GM12878 (cell line): ENCODE measurements at regions not wholly inside any gene's neighbourhood (a gene's known extent, or its start where the extent isn't known, plus 50 kb on each side); places are given as distances from the start of the nearest gene placed in this dataset.
A peak's percentile ranks its signal among the peaks of the same experiment; 100 is the strongest.

Experiments
- ATAC-seq: fragments of 200-7000 bp; cut with Tn5 transposase; 3 replicates; pipeline ENCODE4 v1.9.1; 2020; ENCODE audit warnings: mild to moderate bottlenecking, moderate library complexity
- BruUV-seq: library from RNA; stranded (reverse); fragments of 400-500 nt; replicated peaks from 2 replicates; lab custom pipeline; 2021; lab: Mats Ljungman, UMichigan
- CTCF ChIA-PET: fragments of 300-600 bp; sonication (Branson Sonifier 250); formaldehyde crosslinking; extraction: SDS; loops from one replicate; lab custom pipeline; 2021; ENCODE audit warnings: inconsistent platforms; lab: Yijun Ruan, JAX
- POLR2A ChIA-PET: fragments of 350-600 bp; formaldehyde crosslinking; extraction: SDS; loops from one replicate; lab custom pipeline; 2021; ENCODE audit warnings: inconsistent platforms; lab: Charles Lee
- RAD21 ChIA-PET: fragments of 300-600 bp; sonication (Branson Sonifier 250); formaldehyde crosslinking; loops from one replicate; lab custom pipeline; 2023; ENCODE audit warnings: antibody characterized with exemption; ENCODE audit not compliant: unreplicated experiment; lab: Charles Lee
- SMC1A ChIA-PET: fragments of 300-600 bp; sonication (Branson Sonifier 250); formaldehyde crosslinking; loops from one replicate; lab custom pipeline; 2023; ENCODE audit not compliant: unreplicated experiment, uncharacterized antibody; lab: Charles Lee
- DNase-seq: peaks from one replicate; pipeline ENCODE4 v3.0.0-alpha.2; 2011; ENCODE audit warnings: low read depth, low spot score
- FAIRE-seq: peaks from 3 replicates; lab custom pipeline; 2011; peaks lifted over from hg19 to GRCh38; lab: Jason Lieb, UNC
- H2AFZ ChIP-seq: 2 replicates; pipeline ENCODE4 v1.6.0; 2011; ENCODE audit warnings: low read depth, low read length, control low read depth; ENCODE audit not compliant: control insufficient read depth
- H3K27ac ChIP-seq: 2 replicates; pipeline ENCODE4 v1.5.1; 2011; ENCODE audit warnings: control low read depth; ENCODE audit not compliant: control insufficient read depth, insufficient read depth
- H3K27me3 ChIP-seq, 2 experiments: replicated peaks in 1 of 2; 2 replicates each; pipeline versions ENCODE4 v1.6.0 to v1.6.1; 2011; ENCODE audit warnings: low read length in 1 of 2; ENCODE audit not compliant: control insufficient read depth in 2 of 2, insufficient read depth in 2 of 2
- H3K36me3 ChIP-seq, 2 experiments: 2 replicates each; pipeline ENCODE4 v1.5.1; 2011; ENCODE audit warnings: low read length in 1 of 2; ENCODE audit not compliant: control insufficient read depth in 2 of 2, insufficient read depth in 2 of 2
- H3K4me1 ChIP-seq: 2 replicates; pipeline ENCODE4 v1.6.1; 2011; ENCODE audit warnings: mild to moderate bottlenecking, low read length, moderate library complexity, mixed read lengths; ENCODE audit not compliant: control insufficient read depth, insufficient read depth
- H3K4me2 ChIP-seq: 2 replicates; pipeline ENCODE4 v1.6.0; 2011; ENCODE audit warnings: control low read depth; ENCODE audit not compliant: control insufficient read depth, insufficient read depth
- H3K4me3 ChIP-seq: fragments of 200-600 bp; sonication (generic); 2 replicates; pipeline ENCODE4 v1.5.1; 2016
- H3K79me2 ChIP-seq: 2 replicates; pipeline ENCODE4 v1.6.0; 2011; ENCODE audit warnings: low read length; ENCODE audit not compliant: control insufficient read depth, insufficient read depth
- H3K9ac ChIP-seq: 2 replicates; pipeline ENCODE4 v1.8.0; 2011; ENCODE audit warnings: low read length, control low read depth, mixed read lengths; ENCODE audit not compliant: control insufficient read depth, insufficient read depth
- H3K9me3 ChIP-seq: replicated peaks from 3 replicates; pipeline ENCODE4 v1.5.1; 2011; ENCODE audit warnings: mild to moderate bottlenecking, low read length; ENCODE audit not compliant: control insufficient read depth, insufficient read depth
- H4K20me1 ChIP-seq: 2 replicates; pipeline ENCODE4 v1.6.0; 2011; ENCODE audit not compliant: control insufficient read depth, insufficient read depth
- CHD1 ChIP-seq: IDR thresholded peaks from 2 replicates; pipeline ENCODE4 v1.6.1; 2012; ENCODE audit warnings: low read depth, low read length, improper control_type of control experiment
- CREB1 ChIP-seq: IDR thresholded peaks from 2 replicates; pipeline ENCODE4 v1.6.1; 2012; ENCODE audit warnings: low read depth, mild to moderate bottlenecking, inconsistent platforms
- DPF2 ChIP-seq: fragments of 450-650 bp; IDR thresholded peaks from 2 replicates; pipeline ENCODE4 v1.6.1; 2017; ENCODE audit warnings: mild to moderate bottlenecking
- ESRRA ChIP-seq: IDR thresholded peaks from 2 replicates; pipeline ENCODE4 v1.6.1; 2012; ENCODE audit warnings: mild to moderate bottlenecking, low read length, improper control_type of control experiment
- HDAC2 ChIP-seq: fragments of 200-600 bp; sonication (generic); IDR thresholded peaks from 2 replicates; pipeline ENCODE4 v1.6.1; 2017
- MTA2 ChIP-seq: fragments of 450-650 bp; IDR thresholded peaks from 2 replicates; pipeline ENCODE4 v1.6.1; 2016; ENCODE audit warnings: low read depth, mild to moderate bottlenecking, moderate library complexity
- NBN ChIP-seq: fragments of 450-650 bp; IDR thresholded peaks from 2 replicates; pipeline ENCODE4 v1.6.1; 2016
- NFYA ChIP-seq: IDR thresholded peaks from 2 replicates; pipeline ENCODE4 v1.6.1; 2011; ENCODE audit warnings: low read depth, mild to moderate bottlenecking, low read length, improper control_type of control experiment, borderline replicate concordance
- POLR2AphosphoS5 ChIP-seq: IDR thresholded peaks from 2 replicates; pipeline ENCODE4 v1.6.1; 2011; ENCODE audit warnings: mild to moderate bottlenecking, low read length, inconsistent platforms
- SMARCA5 ChIP-seq: fragments of 450-650 bp; IDR thresholded peaks from 2 replicates; pipeline ENCODE4 v1.6.1; 2017; ENCODE audit warnings: mild to moderate bottlenecking
- TCF3 ChIP-seq: IDR thresholded peaks from 2 replicates; pipeline ENCODE4 v1.6.1; 2012; ENCODE audit warnings: low read depth, mild to moderate bottlenecking, low read length, borderline replicate concordance; ENCODE audit not compliant: insufficient read depth
- ZBTB40 ChIP-seq: fragments of 450-650 bp; IDR thresholded peaks from 2 replicates; pipeline ENCODE4 v1.6.1; 2016; ENCODE audit warnings: mild to moderate bottlenecking, moderate library complexity, borderline replicate concordance
- ZNF207 ChIP-seq: fragments of 450-650 bp; IDR thresholded peaks from 2 replicates; pipeline ENCODE4 v1.6.1; 2014; ENCODE audit warnings: antibody characterized with exemption, mild to moderate bottlenecking, borderline replicate concordance
- WGBS: methylation state at CpG from one replicate; pipeline ENCODE4 v1.1.6; 2016; ENCODE audit warnings: low lambda C conversion rate; ENCODE audit not compliant: insufficient replicate concordance, insufficient coverage; ENCODE audit errors: missing lambda C conversion rate; 5-methylcytosine and 5-hydroxymethylcytosine counted together
- in situ Hi-C: fragments of 300-500 bp; cut with MboI; formaldehyde crosslinking; loops from 9 replicates; pipeline ENCODE4 v1.14.3; 2018; ENCODE audit warnings: mixed read lengths
- intact Hi-C: fragments of 100-400 bp; cut with micrococcal nuclease; formaldehyde crosslinking; loops from one replicate; pipeline ENCODE4 v1.14.2; 2022; ENCODE audit not compliant: unreplicated experiment

GRCh38 chr6:6384520-6384919, 64.1 kb upstream of the F13A1 start:
- Histone ChIP-seq H3K9ac (no peak overlapping the region), H3K4me2 (no peak overlapping the region), H3K27ac (no peak overlapping the region), H3K27me3 (no peaks in the 10 kb centered on the region), H4K20me1 (no peaks in the 10 kb centered on the region), H3K4me1 (peaks cover 4% of the 10 kb centered on the region), H3K9me3 (no peaks in the 10 kb centered on the region; the same call in 2 of the 3 replicates), H3K36me3 (no peaks in the 10 kb centered on the region), H3K4me3 (no peak overlapping the region), H3K79me2 (no peaks in the 10 kb centered on the region), H2AFZ (no peak overlapping the region)
- ChIA-PET RAD21 (interaction anchor here (0.8 to 1.3 kb wide), 7 partner anchors 9 to 84 kb away, joined by 3 to 7 read pairs (median 3); no protein-coding TSS in a partner anchor), SMC1A (interaction anchor here (0.8 to 2.9 kb wide), 13 partner anchors 10 to 201 kb away, joined by 3 to 17 read pairs (median 4); no protein-coding TSS in a partner anchor), CTCF (interaction anchor here (0.9 to 1.6 kb wide), 3 partner anchors 51 to 163 kb away, joined by 3 to 4 read pairs (median 3); no protein-coding TSS in a partner anchor), POLR2A (interaction anchor here (0.5 to 0.8 kb wide), 2 partner anchors 28 to 49 kb away, joined by 3 read pairs; no protein-coding TSS in a partner anchor)
- DNase-seq (no peak), FAIRE-seq (no peak), ATAC-seq (peak; percentile 48)
- in situ Hi-C loops (no loop called here), intact Hi-C loops (no loop called here)
- BruUV-seq, result no TSS peak
- WGBS, result 92% methylated on average over 7 of the region's 7 CpGs
- TF ChIP-seq TCF3 (no peak), ZNF207 (no peak), ZBTB40 (no peak), CHD1 (no peak), DPF2 (no peak), NFYA (no peak), ESRRA (no peak), NBN (no peak), SMARCA5 (no peak), CREB1 (no peak), POLR2AphosphoS5 (no peak), HDAC2 (no peak), MTA2 (no peak)
